ENCODE measurements at regions not wholly inside any gene's neighbourhood (a gene's known extent, or its start where the extent isn't known, plus 50 kb on each side); places are given as distances from the start of the nearest gene placed in this dataset.

- TF ChIP-seq EGR1 (IDR thresholded peaks at IDR 0.05; ENCODE audit: borderline replicate concordance, low read depth, low read length), result no peak
Observed at GRCh38 chr1:23632479-23633160, 59.0 kb upstream of the RPL11 start (continued).

Data from H1 (cell line).